ENCODE measurements at regions not wholly inside any gene's neighbourhood (a gene's known extent, or its start where the extent isn't known, plus 50 kb on each side); places are given as distances from the start of the nearest gene placed in this dataset.
"Not testable (repeated sequence)": the region's sequence is repeated elsewhere in the genome, so short reads cannot be mapped to it uniquely, and the experiment has no call there.

GRCh38 chr5:88092358-88092757, 176.3 kb downstream of the TMEM161B start:
- no peak for DNase-seq (ENCODE audit: low read depth in 2 of 2)

- DNase-seq (ENCODE audit: low read depth in 2 of 2): no peak
These were observed 178.1 kb downstream of the TMEM161B start for GRCh38 chr5:88090506-88090905.

- DNase-seq (ENCODE audit: low read depth in 2 of 2): no peak
These were observed 178.8 kb downstream of the TMEM161B start for GRCh38 chr5:88089719-88090390.

- DNase-seq (ENCODE audit: low read depth in 2 of 2): no peak
These were observed 183.2 kb downstream of the TMEM161B start for GRCh38 chr5:88085462-88085861.

- no peak for DNase-seq (ENCODE audit: low read depth in 2 of 2)
These were observed 186.8 kb downstream of the TMEM161B start for GRCh38 chr5:88081877-88082276.

GRCh38 chr5:88063813-88064212, 204.8 kb downstream of the TMEM161B start:
- no peak for DNase-seq (ENCODE audit: low read depth in 2 of 2)

GRCh38 chr5:88060194-88060593, 208.5 kb downstream of the TMEM161B start:
- DNase-seq (ENCODE audit: low read depth in 2 of 2): no peak

- DNase-seq (ENCODE audit: low read depth in 2 of 2): no peak
These were observed 210.0 kb downstream of the TMEM161B start for GRCh38 chr5:88058625-88059024.

GRCh38 chr5:88052468-88052867, 216.2 kb downstream of the TMEM161B start:
- not testable (repeated sequence) for DNase-seq (ENCODE audit: low read depth in 2 of 2)

- no peak for DNase-seq (ENCODE audit: low read depth in 2 of 2)
These were observed 217.5 kb downstream of the TMEM161B start for GRCh38 chr5:88051148-88051547.

- DNase-seq (ENCODE audit: low read depth in 2 of 2): no peak
These were observed 218.9 kb downstream of the TMEM161B start for GRCh38 chr5:88049737-88050136.

GRCh38 chr5:88049156-88049555, 219.5 kb downstream of the TMEM161B start:
- DNase-seq (ENCODE audit: low read depth in 2 of 2): no peak

GRCh38 chr5:88045931-88046461, 222.6 kb downstream of the TMEM161B start:
- no peak for DNase-seq (ENCODE audit: low read depth in 2 of 2)

GRCh38 chr5:88045165-88045564, 223.5 kb downstream of the TMEM161B start:
- DNase-seq (ENCODE audit: low read depth in 2 of 2): no peak

GRCh38 chr5:88034520-88034919, 234.1 kb downstream of the TMEM161B start:
- no peak for DNase-seq (ENCODE audit: low read depth in 2 of 2)

GRCh38 chr5:88033191-88033590, 235.5 kb downstream of the TMEM161B start:
- DNase-seq (ENCODE audit: low read depth in 2 of 2): no peak

GRCh38 chr5:88029011-88029410, 239.6 kb downstream of the TMEM161B start:
- DNase-seq (ENCODE audit: low read depth in 2 of 2): no peak

- DNase-seq (ENCODE audit: low read depth in 2 of 2): no peak
These were observed 247.5 kb downstream of the TMEM161B start for GRCh38 chr5:88021141-88021540.

GRCh38 chr5:88014984-88015383, 253.7 kb downstream of the TMEM161B start:
- not testable (repeated sequence) for DNase-seq (ENCODE audit: low read depth in 2 of 2)

GRCh38 chr5:88000877-88001276, 267.8 kb downstream of the TMEM161B start:
- no peak for DNase-seq (ENCODE audit: low read depth in 2 of 2)

GRCh38 chr5:87997662-87998061, 271.0 kb downstream of the TMEM161B start:
- no peak for DNase-seq (ENCODE audit: low read depth in 2 of 2)

- no peak for DNase-seq (ENCODE audit: low read depth in 2 of 2)
These were observed 302.4 kb downstream of the TMEM161B start for GRCh38 chr5:87966213-87966612.

GRCh38 chr5:87954121-87954520, 314.5 kb downstream of the TMEM161B start:
- no peak for DNase-seq (ENCODE audit: low read depth in 2 of 2)

GRCh38 chr5:87951661-87952060, 317.0 kb downstream of the TMEM161B start:
- DNase-seq (ENCODE audit: low read depth in 2 of 2): no peak

Measured in activated CD4-positive, alpha-beta T cell treated with anti-CD3 and anti-CD28 coated beads for 24 hours (primary cell).